ENCODE measurements at regions not wholly inside any gene's neighbourhood (a gene's known extent, or its start where the extent isn't known, plus 50 kb on each side); places are given as distances from the start of the nearest gene placed in this dataset.

DNA sequence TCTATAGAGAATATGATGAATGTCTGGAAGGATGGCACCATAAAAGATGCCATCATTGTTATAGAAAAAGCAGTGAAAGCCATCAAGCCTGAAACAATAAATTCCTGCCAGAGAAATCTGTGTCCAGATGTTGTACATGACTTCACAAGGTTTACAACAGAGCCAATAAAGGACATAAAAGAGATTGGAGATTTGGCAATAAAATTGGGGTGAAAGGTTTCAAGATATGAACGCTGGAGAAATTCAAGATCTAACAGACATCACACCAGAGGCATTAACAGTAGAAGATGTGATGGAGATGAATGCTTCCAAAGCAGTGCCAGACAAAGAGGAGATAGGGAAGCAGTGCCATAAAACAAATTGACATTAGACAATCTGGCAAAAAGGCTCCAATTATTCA lies 518.8 kb upstream of the ACVR2A start:
- H3K4me1 ChIP-seq: no peaks in the 10 kb centered on the region
- no peaks in the 10 kb centered on the region for H3K9me3 ChIP-seq
- no peaks in the 10 kb centered on the region for H3K27me3 ChIP-seq
- H3K4me3 ChIP-seq: no peak overlapping the region
- no peak for DNase-seq (ENCODE audit: low spot score in 2 of 2)
- no peak for TF ChIP-seq POLR2A (IDR thresholded peaks at IDR 0.05)
- TF ChIP-seq POLR2AphosphoS5 (IDR thresholded peaks at IDR 0.05): no peak
- TF ChIP-seq EP300 (IDR thresholded peaks at IDR 0.05): no peak
- no peak for TF ChIP-seq CTCF (IDR thresholded peaks at IDR 0.05)
- 36% methylated on average over 1 of the region's 1 CpG for WGBS
- no peaks in the 10 kb centered on the region for H3K36me3 ChIP-seq
- H3K27ac ChIP-seq: no peak overlapping the region

- Histone ChIP-seq H3K27me3 (no peaks in the 10 kb centered on the region), H3K9me3 (peaks cover 4% of the 10 kb centered on the region), H3K4me1 (no peaks in the 10 kb centered on the region), H3K27ac (no peak overlapping the region), H3K36me3 (no peaks in the 10 kb centered on the region), H3K4me3 (no peak overlapping the region)
- DNase-seq (ENCODE audit: low spot score in 2 of 2): no peak
- TF ChIP-seq EP300 (IDR thresholded peaks at IDR 0.05): no peak
- TF ChIP-seq POLR2A (IDR thresholded peaks at IDR 0.05): no peak
- TF ChIP-seq POLR2AphosphoS5 (IDR thresholded peaks at IDR 0.05): no peak
Measured at GRCh38 chr2:147320146-147320545, 524.7 kb upstream of the ACVR2A start.

DNA sequence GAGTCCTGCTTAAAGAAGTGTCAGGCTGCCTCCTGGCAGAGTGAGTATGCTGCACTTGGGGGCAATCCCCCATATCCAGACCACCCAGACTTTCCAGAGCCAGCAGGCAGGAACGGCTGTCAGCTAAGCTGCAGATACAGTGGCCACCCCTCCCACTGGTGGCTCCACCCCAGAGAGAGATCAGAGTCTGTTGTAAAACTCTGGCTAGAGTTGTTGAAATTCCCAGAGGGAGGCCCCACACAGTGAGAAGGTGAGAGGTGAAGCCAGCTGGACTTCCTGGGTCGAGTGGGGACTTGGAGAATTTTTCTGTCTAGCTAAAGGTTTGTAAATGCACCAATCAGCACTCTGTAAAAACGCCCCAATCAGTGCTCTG lies 533.8 kb upstream of the ACVR2A start:
- DNase-seq (ENCODE audit: low spot score in 2 of 2): no peak
- no peaks in the 10 kb centered on the region for H3K27me3 ChIP-seq
- 61% methylated on average over 3 of the region's 3 CpGs for WGBS

DNA sequence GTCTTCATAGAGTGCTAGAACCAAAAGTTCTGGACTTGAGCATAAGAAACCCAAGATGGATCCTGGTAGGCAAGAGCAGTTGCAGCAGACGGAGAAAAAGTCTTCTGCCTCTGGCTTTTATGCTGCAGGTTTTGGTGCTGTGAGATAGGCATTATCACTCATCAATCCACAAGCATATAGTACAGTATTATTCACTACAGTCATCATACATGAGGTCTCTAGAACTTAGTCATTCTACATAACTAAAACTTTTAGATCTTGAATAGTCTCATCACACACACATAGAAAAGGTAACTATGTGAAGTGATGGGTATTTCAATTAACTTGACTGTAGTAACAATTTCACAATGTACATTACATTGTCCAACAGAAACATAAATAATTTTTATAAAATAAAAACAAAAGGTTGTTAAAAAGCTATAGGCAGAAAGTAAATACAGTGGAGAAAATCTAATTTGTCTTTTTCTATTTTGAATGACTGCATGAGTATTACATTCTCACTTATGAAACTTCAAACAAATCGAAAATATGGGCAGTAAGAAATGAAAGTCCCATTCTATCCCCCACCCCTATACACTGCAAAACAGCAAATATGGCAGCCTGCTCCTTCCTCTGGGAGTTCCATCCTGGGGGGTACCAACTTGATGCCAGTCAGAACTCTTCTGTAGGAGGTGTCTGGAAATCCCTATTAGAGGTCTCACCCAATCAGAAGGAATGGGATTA lies 534.3 kb upstream of the ACVR2A start:
- no peaks in the 10 kb centered on the region for H3K9me3 ChIP-seq
- TF ChIP-seq POLR2A (IDR thresholded peaks at IDR 0.05) (no peak), POLR2AphosphoS5 (IDR thresholded peaks at IDR 0.05) (no peak), CTCF (IDR thresholded peaks at IDR 0.05) (no peak), EP300 (IDR thresholded peaks at IDR 0.05) (no peak)
- 97% methylated on average over 2 of the region's 2 CpGs for WGBS
- H3K4me3 ChIP-seq: no peak overlapping the region
- H3K4me1 ChIP-seq: no peaks in the 10 kb centered on the region
- H3K27ac ChIP-seq: no peak overlapping the region
- no peaks in the 10 kb centered on the region for H3K36me3 ChIP-seq
- no peaks in the 10 kb centered on the region for H3K27me3 ChIP-seq
- no peak for DNase-seq (ENCODE audit: low spot score in 2 of 2)

More for the DNA sequence above, 533.8 kb upstream of the ACVR2A start:
- Histone ChIP-seq H3K4me1 (no peaks in the 10 kb centered on the region), H3K36me3 (no peaks in the 10 kb centered on the region), H3K4me3 (no peak overlapping the region), H3K27ac (no peak overlapping the region), H3K9me3 (no peaks in the 10 kb centered on the region)
- no peak for TF ChIP-seq EP300 (IDR thresholded peaks at IDR 0.05)

DNA sequence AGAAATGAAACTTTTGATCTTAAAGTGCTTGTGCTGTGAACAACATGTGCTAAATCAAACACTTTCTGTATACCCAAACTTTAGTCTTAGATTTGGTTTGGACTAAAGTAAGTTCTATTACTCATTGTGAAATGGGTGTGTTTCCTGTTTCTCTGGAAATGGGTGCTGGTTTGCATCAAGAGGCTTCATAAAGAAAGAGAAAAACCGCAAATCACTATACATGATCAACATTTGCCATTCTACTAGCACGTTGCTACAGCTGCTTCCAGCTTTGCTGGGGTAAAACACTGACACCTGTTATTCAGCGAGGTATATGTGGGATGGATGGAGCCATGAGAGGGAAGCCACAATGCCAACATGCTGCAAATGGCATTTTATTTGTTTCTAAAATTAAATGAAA lies 547.0 kb upstream of the ACVR2A start:
- no peaks in the 10 kb centered on the region for H3K4me1 ChIP-seq
- H3K4me3 ChIP-seq: no peak overlapping the region
- H3K27ac ChIP-seq: no peak overlapping the region
- WGBS: 87% methylated on average over 3 of the region's 3 CpGs
- H3K27me3 ChIP-seq: no peaks in the 10 kb centered on the region
- DNase-seq (ENCODE audit: low spot score in 2 of 2): no peak
- H3K9me3 ChIP-seq: no peaks in the 10 kb centered on the region
- TF ChIP-seq EP300 (IDR thresholded peaks at IDR 0.05): no peak
- TF ChIP-seq POLR2AphosphoS5 (IDR thresholded peaks at IDR 0.05): no peak
- no peaks in the 10 kb centered on the region for H3K36me3 ChIP-seq

- TF ChIP-seq CTCF (IDR thresholded peaks at IDR 0.05) (no peak), POLR2AphosphoS5 (IDR thresholded peaks at IDR 0.05) (no peak), POLR2A (IDR thresholded peaks at IDR 0.05) (no peak), EP300 (IDR thresholded peaks at IDR 0.05) (no peak)
- 34% methylated on average over 2 of the region's 2 CpGs for WGBS
Measured at GRCh38 chr2:147294825-147295392, 549.9 kb upstream of the ACVR2A start.

More at GRCh38 chr2:147294825-147295392, 549.9 kb upstream of the ACVR2A start:
- no peaks in the 10 kb centered on the region for H3K9me3 ChIP-seq
- no peaks in the 10 kb centered on the region for H3K27me3 ChIP-seq
- DNase-seq (ENCODE audit: low spot score in 2 of 2): no peak
- no peak overlapping the region for H3K27ac ChIP-seq
- no peaks in the 10 kb centered on the region for H3K36me3 ChIP-seq
- H3K4me1 ChIP-seq: no peaks in the 10 kb centered on the region
- no peak overlapping the region for H3K4me3 ChIP-seq

Measured in suprapubic skin (tissue), 4 donors.